Lung (tissue), 11 donors: ENCODE measurements at regions not wholly inside any gene's neighbourhood (a gene's known extent, or its start where the extent isn't known, plus 50 kb on each side); places are given as distances from the start of the nearest gene placed in this dataset.

Experiments used
- ATAC-seq: fragments of 200-7000 bp; cut with Tn5 transposase; one replicate; pipeline ENCODE4 v1.9.1; 2020; ENCODE audit warnings: moderate number of reproducible peaks; ENCODE audit not compliant: insufficient read depth, low FRiP score
- DNase-seq, 3 donors: peaks; one replicate each; pipeline ENCODE4 v3.0.0-alpha.2; 2013 to 2017
- H3K27ac ChIP-seq, 2 donors: one replicate each; pipeline ENCODE4 v1.5.1; 2013; ENCODE audit warnings: mild to moderate bottlenecking in 2 of 2, moderate library complexity in 2 of 2, control low read depth in 1 of 2, inconsistent platforms in 1 of 2, low read depth in 1 of 2, low read length in 1 of 2
- H3K27me3 ChIP-seq, 3 donors: one replicate each; pipeline ENCODE4 v1.5.1; 2013; ENCODE audit warnings: low read length in 2 of 3; ENCODE audit not compliant: control insufficient read depth in 3 of 3, insufficient read depth in 3 of 3
- H3K36me3 ChIP-seq, 4 donors: one replicate each; pipeline ENCODE4 v1.5.1; 2013; ENCODE audit warnings: low read length in 4 of 4, mild to moderate bottlenecking in 1 of 4, moderate library complexity in 1 of 4; ENCODE audit not compliant: control insufficient read depth in 4 of 4, insufficient read depth in 4 of 4
- H3K4me1 ChIP-seq, 5 donors: one replicate each; pipeline ENCODE4 v1.5.1; 2013; ENCODE audit warnings: low read length in 5 of 5, mild to moderate bottlenecking in 2 of 5, moderate library complexity in 1 of 5; ENCODE audit not compliant: control insufficient read depth in 5 of 5, insufficient read depth in 5 of 5
- H3K4me3 ChIP-seq: one replicate; pipeline ENCODE4 v1.5.1; 2013; ENCODE audit warnings: mild to moderate bottlenecking, control low read depth, moderate library complexity
- H3K9ac ChIP-seq, 2 donors: one replicate each; pipeline ENCODE4 v1.5.1; 2013; ENCODE audit warnings: low read length in 2 of 2, control low read depth in 1 of 2; ENCODE audit not compliant: insufficient read depth in 1 of 2
- H3K9me3 ChIP-seq, 4 donors: one replicate each; pipeline ENCODE4 v1.5.1; 2013; ENCODE audit warnings: low read length in 3 of 4, mild to moderate bottlenecking in 1 of 4, moderate library complexity in 1 of 4; ENCODE audit not compliant: control insufficient read depth in 4 of 4, insufficient read depth in 3 of 4
- CTCF ChIP-seq: IDR thresholded peaks from 2 replicates; pipeline ENCODE4 v1.5.1; 2012; ENCODE audit warnings: mild to moderate bottlenecking; ENCODE audit errors: control extremely low read depth, extremely low read depth
- WGBS, 2 donors: extraction: QIAGEN DNeasy Blood & Tissue Kit; methylation state at CpG; one replicate each; pipeline ENCODE4 v1.1.7; 2013; 5-methylcytosine and 5-hydroxymethylcytosine counted together
- donor health status: control.
- donor health status: control.
- donor health status: Bipolar disorder and iron deficiency.
- donor health status: healthy.
- donor health status: DM: yes; HTN: yes; CAD: no.

GRCh38 chr1:219460896-219461815 lies 151.7 kb downstream of the ZC3H11B start:
- WGBS, 2 donors = 55 to 63% methylated on average over 11 of the region's 11 CpGs
- peak in 2 of 3 donors; percentile 63 to 82 for DNase-seq
- Histone ChIP-seq H3K9ac (peak overlapping the region in 1 of 2 donors; percentile 24), H3K36me3 (no peaks in the 10 kb centered on the region), H3K4me3 (no peak overlapping the region), H3K27ac (peak overlapping the region in 1 of 2 donors; percentile 6), H3K4me1 (peaks cover 0 to 38% (median 4%) of the 10 kb centered on the region in 5 donors), H3K9me3 (no peaks in the 10 kb centered on the region), H3K27me3 (no peaks in the 10 kb centered on the region)
- ATAC-seq = peak; percentile 56
- no peak for TF ChIP-seq CTCF

DNA sequence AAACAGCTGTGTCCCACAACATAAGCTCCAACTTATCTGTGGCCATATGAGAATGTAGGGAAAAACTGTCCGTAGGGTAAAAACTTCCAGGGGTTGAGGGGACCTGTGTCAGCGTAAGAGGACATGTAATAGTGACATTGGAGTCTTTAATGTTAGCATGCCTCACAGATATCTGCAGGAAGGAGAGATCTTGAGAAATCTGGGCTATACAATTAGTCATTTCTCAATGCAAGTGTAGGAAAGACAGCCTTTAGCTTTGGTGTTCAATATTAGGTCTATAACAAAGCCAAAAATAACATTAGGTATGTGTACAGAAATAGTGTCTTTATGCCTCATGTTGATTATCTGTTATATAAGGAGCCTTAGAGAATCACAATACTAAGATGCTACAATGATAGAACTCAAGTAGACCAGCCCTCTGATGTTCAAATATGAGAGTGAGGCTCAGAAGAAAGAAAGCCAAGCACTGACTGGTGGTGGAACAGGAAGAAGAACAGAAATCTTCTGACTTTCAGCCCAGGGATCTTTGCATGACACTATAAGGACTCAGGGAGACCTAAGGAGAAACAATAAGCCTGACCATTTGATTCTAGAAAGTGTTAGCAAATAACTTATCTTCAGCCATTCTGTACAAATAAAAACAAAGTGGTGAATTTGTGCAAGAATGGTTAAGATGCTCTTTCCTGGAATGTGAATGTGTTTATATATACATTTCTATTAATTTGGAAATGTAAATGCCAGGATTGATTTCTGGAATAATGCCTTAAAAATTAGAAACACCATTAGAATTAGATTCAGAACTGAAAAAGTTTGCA lies 152.6 kb downstream of the ZC3H11B start:
- DNase-seq (no peak), ATAC-seq (no peak)
- no peaks in the 10 kb centered on the region for H3K36me3 ChIP-seq
- TF ChIP-seq CTCF = no peak
- H3K27me3 ChIP-seq = no peaks in the 10 kb centered on the region
- H3K4me1 ChIP-seq = peaks cover 0 to 38% (median 4%) of the 10 kb centered on the region in 5 donors
- 72 to 87% methylated on average over 2 of the region's 2 CpGs for WGBS, 2 donors
- H3K27ac ChIP-seq = no peak overlapping the region
- H3K4me3 ChIP-seq = no peak overlapping the region
- H3K9ac ChIP-seq = no peak overlapping the region
- no peaks in the 10 kb centered on the region for H3K9me3 ChIP-seq

- DNase-seq = peak in 1 of 3 donors; percentile 48
- no peak overlapping the region for H3K27ac ChIP-seq
- no peak overlapping the region for H3K4me3 ChIP-seq
- WGBS, 2 donors = 80 to 90% methylated on average over 5 of the region's 5 CpGs
- no peaks in the 10 kb centered on the region for H3K36me3 ChIP-seq
- no peaks in the 10 kb centered on the region for H3K27me3 ChIP-seq
- no peak overlapping the region for H3K9ac ChIP-seq
- no peak for TF ChIP-seq CTCF
- H3K9me3 ChIP-seq = no peaks in the 10 kb centered on the region
- H3K4me1 ChIP-seq = peaks cover 0 to 38% (median 4%) of the 10 kb centered on the region in 5 donors
- no peak for ATAC-seq
Measured at GRCh38 chr1:219459351-219460080, 153.4 kb downstream of the ZC3H11B start.
